MM.1S (cell line): ENCODE measurements at regions not wholly inside any gene's neighbourhood (a gene's known extent, or its start where the extent isn't known, plus 50 kb on each side); places are given as distances from the start of the nearest gene placed in this dataset.

Source experiments
- CTCF ChIP-seq: fragments of 300-600 bp; sonication (generic); IDR thresholded peaks from 2 replicates; pipeline ENCODE4 v1.5.1; 2016; ENCODE audit warnings: antibody characterized with exemption, low read length, mixed read lengths
- EZH2 ChIP-seq: fragments of 300-600 bp; sonication (generic); optimal IDR thresholded peaks from 2 replicates; pipeline ENCODE3; 2017; ENCODE audit warnings: low read depth, mild to moderate bottlenecking, antibody characterized with exemption, low read length, mixed read lengths
- EZH2phosphoT487 ChIP-seq: fragments of 300-600 bp; sonication (generic); IDR thresholded peaks from 2 replicates; pipeline ENCODE4 v1.6.1; 2018; ENCODE audit warnings: antibody characterized with exemption, low read length

DNA sequence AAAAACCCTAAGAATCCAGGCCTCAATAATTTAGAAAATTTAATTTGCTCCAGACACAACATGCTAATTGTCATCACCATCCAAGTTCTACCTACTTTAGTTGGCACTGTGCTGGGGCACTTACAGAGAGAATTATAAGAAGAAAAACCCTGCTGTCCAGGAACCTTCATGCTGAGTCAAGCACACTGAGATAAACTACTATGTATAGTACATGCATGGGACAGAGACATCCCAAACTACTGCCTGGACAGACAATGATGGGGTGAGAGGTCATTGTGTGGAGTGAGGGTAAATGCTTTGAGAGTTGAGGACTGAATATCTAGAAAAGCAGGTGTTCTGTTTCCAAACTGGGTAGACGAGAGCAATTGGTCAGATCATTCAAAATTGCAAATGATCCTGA, 135.3 kb upstream of the CTTNBP2NL start:
- TF ChIP-seq CTCF (no peak), EZH2phosphoT487 (no peak), EZH2 (no peak)
